AG09319 (cell line): ENCODE measurements at regions not wholly inside any gene's neighbourhood (a gene's known extent, or its start where the extent isn't known, plus 50 kb on each side); places are given as distances from the start of the nearest gene placed in this dataset.

ENCODE experiments used
- DNase-seq: peaks from one replicate; pipeline ENCODE4 v3.0.0-alpha.2; 2010; ENCODE audit warnings: low read depth; ENCODE audit errors: extremely low read depth
- TF ChIP-seq, protein P1 (sequence below): IDR thresholded peaks from 2 replicates; pipeline ENCODE4 v1.5.1; 2011; ENCODE audit warnings: low read depth, mild to moderate bottlenecking, inconsistent platforms, low read length, moderate library complexity

DNA sequence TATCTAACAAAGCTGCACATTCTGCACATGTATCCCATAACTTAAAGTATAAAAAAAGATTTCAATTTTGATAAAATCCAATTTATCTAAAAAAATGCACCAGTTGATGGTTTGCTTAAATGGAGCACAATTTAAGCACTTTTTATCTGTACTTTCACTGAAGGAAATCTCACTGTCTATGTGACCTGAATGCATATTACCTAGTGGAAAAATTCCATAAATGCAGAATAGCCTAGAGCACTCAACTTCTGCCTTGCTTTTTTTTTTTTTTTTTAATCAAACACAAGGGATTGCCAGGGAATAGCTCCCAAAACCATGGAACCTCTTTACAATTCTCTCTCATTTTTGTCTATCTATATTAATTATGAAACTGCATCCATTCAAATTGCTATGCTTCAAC is 80.4 kb downstream of the RFPL4B start:
- TF ChIP-seq, protein P1, sequence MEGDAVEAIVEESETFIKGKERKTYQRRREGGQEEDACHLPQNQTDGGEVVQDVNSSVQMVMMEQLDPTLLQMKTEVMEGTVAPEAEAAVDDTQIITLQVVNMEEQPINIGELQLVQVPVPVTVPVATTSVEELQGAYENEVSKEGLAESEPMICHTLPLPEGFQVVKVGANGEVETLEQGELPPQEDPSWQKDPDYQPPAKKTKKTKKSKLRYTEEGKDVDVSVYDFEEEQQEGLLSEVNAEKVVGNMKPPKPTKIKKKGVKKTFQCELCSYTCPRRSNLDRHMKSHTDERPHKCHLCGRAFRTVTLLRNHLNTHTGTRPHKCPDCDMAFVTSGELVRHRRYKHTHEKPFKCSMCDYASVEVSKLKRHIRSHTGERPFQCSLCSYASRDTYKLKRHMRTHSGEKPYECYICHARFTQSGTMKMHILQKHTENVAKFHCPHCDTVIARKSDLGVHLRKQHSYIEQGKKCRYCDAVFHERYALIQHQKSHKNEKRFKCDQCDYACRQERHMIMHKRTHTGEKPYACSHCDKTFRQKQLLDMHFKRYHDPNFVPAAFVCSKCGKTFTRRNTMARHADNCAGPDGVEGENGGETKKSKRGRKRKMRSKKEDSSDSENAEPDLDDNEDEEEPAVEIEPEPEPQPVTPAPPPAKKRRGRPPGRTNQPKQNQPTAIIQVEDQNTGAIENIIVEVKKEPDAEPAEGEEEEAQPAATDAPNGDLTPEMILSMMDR, result no peak

DNA sequence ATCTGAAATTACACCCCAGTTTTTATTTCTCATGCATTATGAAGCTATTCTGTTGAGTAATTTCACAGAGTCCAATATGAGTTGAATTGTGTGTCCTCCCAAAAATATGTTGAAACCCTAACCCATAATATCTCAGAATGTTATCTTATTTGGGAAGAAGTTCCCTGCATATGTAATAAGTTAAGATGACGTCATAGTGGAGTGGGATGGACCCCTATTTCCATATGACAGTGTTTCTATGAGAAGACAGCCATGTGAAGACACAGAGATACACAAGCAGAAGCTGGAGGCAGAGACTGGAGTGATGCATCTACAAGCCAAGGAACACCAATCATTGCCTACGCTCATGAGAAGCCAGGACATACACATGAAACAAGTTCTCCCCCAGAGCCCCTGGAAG is 81.3 kb downstream of the RFPL4B start:
- TF ChIP-seq, protein P1, result no peak
- no peak for DNase-seq

More for the DNA sequence above, 80.4 kb downstream of the RFPL4B start:
- no peak for DNase-seq

DNA sequence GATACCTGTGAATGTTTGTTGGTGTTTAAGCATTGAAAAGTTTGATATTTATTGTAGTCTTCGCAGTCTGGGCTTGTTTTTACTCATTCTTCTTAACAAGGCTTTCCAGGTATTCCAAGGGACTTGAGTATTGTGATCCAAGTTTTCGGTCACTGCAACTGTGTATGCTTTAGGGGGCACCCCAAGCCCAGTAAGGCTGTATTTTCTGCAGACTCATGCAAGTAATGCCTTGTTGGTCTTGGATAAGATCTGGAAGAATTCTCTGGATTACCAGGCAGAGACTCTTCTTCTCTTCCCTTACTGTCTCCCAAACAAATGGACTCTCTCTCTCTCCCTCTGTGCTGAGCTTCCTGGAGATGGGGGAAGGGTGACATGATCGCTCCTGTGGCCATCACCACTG is 82.1 kb downstream of the RFPL4B start:
- TF ChIP-seq, protein P1, result no peak; the same call in 1 of the 2 replicates
- no peak for DNase-seq

DNA sequence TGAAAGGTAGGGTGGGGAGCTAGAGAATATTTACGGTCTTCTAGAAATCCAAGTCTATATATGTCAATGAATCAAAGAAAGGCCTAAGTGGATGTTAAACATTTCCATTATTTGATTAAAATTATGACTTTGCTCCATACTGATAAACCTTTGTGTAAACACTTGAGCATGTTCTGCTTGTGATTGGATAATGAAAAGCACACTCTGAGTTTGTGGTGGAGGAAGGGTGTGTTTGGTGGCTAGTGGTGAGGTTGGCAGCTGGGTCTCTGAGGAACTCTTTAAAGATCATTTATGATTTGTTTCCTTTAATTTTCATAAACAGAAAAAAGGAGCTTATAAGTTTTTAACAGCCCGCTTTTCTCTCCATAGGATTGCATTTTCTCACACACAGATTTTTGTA is 84.7 kb downstream of the RFPL4B start:
- TF ChIP-seq, protein P1, result no peak
- DNase-seq, result no peak

DNA sequence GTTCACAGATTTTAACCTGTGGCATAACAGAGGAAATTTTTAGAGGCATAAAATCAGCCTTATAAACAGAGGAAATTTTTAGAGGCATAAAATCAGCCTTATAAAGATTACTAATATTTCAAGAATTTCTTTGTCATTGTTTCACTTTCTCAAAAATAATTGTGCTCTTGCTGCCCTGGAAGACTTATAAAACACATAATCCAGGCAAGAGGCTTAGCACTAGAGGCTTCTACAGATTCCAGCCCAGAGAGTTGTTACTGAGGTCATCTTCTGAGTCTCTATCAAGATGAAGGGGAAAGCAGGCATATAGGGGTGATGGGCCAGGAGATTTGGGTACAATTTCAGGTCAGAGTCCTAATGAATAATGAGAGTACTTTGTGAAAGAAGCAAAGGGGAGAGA is 85.7 kb downstream of the RFPL4B start:
- no peak for DNase-seq
- TF ChIP-seq, protein P1, result no peak

DNA sequence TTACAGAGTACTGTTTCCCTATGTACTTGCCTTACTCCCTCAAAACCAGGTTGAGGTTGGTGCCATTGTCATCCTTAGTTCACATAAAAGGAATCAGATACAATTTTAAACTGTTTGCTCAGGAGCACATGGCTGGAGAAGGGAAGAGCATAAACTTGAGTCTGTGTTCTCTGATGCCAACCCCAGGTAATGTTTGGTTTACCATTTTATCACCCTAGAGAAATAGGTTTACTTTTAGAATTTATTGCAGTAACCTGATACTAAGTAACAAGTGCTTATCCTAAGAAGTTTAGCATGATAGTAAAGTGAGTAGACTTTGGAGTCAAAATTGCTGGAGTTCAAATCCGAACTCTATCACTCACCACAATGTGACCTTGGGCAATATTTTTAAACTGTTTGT is 86.3 kb downstream of the RFPL4B start:
- no peak for DNase-seq

DNA sequence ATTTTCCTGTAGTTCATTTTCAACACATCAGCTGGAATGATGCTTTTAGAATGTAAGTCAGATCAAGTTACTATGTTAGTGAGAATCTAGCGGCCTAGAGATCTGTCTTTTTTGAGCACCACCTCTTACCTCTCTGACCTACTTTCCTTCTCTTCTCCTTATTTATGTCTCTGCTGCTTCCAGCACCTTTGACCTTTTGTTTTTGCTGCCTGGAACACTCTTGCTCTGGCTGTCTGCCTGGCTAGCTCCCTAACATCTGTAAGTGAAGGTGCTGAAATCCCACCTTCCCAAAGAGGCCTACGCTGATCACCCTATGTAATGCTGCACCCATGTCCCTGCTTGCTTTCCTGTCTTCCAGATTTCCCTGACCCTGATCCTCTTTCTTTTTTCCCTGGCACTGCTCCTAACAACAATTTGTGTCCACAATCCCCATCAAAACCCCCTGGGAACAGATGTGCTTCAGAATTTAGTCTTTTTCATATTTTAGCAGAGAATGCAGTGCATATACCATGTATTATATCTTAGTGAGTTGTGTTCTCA is 87.8 kb downstream of the RFPL4B start:
- TF ChIP-seq, protein P1, result no peak
- DNase-seq, result no peak

More for the DNA sequence above, 86.3 kb downstream of the RFPL4B start:
- TF ChIP-seq, protein P1, result no peak
